HG03045 (cell line): ENCODE measurements at regions not wholly inside any gene's neighbourhood (a gene's known extent, or its start where the extent isn't known, plus 50 kb on each side); places are given as distances from the start of the nearest gene placed in this dataset.

ENCODE experiments used
- ATAC-seq: cut with Tn5 transposase; IDR thresholded peaks from one replicate; pipeline ENCODE4 v1.9.1; 2021; ENCODE audit warnings: mild to moderate bottlenecking, moderate library complexity; ENCODE audit not compliant: unreplicated experiment

- no peak for ATAC-seq
These were observed 526.1 kb downstream of the BRD1 start for GRCh38 chr22:49301398-49302149.

GRCh38 chr22:49300951-49301397 is 526.7 kb downstream of the BRD1 start:
- no peak for ATAC-seq

GRCh38 chr22:49300241-49300640 is 527.4 kb downstream of the BRD1 start:
- no peak for ATAC-seq

- ATAC-seq: no peak
These were observed 527.8 kb downstream of the BRD1 start for GRCh38 chr22:49299821-49300231.

DNA sequence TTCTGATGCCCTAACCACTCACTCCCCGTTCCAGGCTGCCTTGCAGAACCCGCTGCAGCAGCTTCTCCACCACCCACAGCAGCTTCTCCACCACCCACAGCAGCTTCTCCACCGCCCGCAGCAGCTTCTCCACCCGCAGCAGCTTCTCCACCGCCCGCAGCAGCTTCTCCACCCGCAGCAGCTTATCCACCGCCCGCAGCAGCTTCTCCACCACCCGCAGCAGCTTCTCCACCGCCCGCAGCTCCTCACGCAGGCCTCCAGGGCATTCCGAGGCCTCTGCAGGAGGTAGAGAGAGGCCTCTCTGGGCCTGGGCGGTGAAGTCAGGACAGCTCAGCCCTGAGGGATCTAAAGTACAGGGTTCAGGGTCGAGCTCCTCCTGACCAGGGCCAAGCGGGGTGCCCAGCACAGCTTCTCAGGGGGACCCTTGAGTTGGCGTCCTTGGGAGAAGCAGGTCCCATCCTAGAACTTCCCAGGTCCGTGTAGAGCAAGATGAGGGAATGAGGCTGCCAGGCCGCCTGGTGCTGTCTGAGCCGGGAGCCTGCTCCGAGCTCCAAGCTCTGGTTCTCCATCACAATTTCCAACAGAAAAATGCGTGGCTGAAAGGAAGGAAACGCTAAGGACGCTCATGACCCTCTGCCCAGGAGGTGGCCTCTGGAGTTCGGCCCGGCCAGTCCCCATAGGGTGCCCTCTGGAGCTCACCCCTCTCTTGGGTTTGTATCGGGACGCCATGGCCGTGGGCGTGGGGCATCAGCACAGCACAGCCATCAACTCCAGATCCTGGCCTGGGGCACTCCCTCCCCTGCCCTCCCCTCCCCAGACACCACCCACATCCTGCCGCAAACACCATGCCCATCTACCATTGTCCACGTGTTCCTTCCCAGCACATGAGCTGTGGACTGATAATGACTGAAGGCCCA is 528.6 kb downstream of the BRD1 start:
- no peak for ATAC-seq

GRCh38 chr22:49297871-49298721 is 529.6 kb downstream of the BRD1 start:
- ATAC-seq: no peak

DNA sequence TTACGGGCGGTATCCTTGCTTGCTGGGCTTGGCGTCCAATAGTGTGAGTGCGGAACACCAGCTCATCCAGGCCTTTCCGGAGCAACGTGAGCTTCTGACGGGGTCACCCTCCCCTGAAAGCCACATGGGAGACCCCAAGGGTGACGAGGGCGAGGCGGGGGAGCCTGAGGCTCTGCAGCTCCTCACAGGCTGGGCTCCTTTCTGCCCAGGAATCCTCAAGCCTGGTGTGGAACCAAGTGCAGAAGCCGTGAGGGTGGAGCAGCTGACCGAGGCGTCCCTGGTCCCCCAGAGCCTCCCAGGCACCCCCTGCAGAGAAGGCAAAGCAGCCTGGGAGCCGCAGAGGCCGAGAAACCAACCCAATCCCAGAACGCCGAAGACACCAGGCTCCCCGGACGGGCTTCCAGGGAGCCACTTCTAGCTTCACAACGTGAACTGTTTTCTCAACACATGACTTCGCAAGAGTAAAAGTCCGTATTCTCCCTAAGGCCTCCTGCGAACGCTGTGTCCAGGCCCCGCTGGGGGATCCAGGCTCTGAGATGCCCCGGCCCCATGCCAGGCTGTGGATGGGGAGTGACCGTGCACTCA is 530.3 kb downstream of the BRD1 start:
- ATAC-seq: no peak

DNA sequence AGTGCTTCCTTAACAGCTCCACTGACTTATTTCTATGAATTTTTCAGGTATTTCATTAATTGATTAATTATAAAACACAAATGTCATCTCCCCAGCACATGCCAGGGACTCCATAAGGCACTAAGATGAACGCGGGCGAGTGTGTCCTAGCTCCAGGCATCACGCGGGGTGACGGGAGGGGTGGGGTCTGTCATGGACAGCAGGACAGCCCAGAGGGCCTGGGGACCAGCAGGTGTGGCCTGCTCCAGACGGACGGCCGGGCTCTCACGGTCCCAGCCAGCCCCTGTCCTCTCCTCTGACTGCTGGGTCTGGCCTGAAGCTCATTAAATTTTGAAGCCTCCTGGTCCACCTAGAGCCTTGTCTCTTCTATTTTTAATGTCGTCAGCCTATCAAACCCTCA is 531.1 kb downstream of the BRD1 start:
- no peak for ATAC-seq

DNA sequence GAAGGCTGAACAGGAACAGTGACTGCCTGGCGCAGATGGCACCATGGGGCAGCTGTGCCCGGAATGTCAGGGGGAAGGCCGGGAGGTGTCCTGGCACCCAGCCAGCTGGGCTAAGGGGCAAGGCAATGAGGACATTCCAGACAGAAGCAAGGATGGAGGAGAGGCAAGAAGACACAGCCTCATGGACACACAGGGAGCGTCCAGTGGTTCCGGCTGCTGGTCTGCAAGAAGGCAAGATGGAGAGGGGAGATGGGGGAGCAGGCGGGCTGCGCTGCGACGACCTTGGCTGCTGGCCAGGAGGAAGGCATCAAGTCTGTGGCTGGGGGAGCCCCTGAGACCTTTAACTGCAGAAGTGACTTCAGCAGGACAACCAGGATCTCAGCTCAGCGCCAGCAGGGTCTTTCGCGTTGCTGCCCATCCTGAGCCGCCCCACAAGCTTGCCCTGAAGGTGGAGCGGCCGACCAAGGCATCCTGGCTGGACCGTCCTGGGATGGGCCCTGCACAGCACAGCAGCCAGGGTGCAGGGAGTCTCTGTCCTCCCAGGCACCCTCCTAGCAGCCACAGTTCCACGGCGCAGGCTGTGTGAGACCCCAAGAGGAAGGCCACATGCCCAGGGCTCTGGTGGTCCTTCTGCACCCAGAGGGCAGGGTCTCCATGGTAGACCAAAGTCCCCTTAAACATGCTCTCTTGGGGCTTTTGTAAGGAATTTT is 531.7 kb downstream of the BRD1 start:
- no peak for ATAC-seq

GRCh38 chr22:49295465-49295743 is 532.3 kb downstream of the BRD1 start:
- no peak for ATAC-seq

DNA sequence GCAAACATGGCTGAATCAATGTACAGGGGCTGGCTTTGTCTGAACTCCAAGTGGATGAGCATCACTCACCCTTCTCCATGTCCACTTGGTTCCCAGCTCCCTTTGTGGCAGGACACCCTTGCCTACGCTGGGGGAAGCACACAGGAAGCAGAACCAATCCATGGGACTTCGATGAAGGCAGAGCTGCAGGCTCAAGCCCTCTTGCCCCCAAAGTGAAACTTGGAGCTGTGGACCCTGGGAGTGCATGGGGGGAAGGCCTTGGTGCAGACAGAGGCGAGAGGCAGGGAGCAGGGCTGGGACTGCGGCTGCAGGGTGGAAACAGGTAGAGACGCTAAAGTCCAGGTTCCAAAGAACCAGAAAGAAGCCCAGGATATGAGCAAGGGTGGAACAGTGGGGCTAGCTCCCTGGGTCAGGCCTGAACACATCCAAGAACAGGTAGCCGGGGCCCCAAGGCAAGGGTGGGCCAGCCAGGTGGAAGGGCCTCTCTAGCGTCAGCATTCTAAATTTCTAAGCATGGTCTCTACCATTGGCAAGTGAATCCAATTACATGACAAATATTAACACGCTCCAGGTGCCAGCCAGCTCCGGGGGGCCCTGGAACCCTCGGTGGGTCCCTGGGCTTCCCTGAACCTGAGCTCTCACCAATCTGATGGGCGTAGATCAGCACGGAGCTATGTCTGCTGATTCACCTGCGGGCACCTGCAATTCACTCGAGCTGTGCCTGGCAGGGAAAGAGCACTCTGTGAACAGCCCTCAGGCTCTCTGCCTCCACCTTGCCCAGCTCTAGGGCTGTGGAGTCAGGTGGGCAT is 532.8 kb downstream of the BRD1 start:
- ATAC-seq: no peak

GRCh38 chr22:49292909-49293308 is 534.8 kb downstream of the BRD1 start:
- ATAC-seq: no peak

GRCh38 chr22:49291781-49292180 is 535.9 kb downstream of the BRD1 start:
- no peak for ATAC-seq

DNA sequence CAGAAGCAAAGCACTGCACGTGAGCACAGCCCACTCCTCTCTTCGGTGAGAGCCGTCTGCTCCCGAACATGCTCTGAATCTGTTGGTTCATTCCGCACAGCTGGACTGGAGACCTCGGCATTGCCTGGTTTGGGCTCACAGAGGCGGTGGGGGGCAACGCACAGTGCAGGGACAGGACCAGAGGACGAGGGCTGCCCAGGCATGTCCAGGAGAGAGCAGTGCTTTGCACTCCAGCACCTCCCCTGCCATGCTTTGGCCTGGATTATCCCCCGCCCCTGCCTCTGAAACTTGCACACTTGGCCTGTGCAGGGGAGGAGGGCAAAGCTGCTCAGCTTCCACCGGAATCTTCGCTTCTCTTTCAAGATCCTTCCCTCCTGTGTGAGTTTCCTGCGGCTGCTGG is 536.5 kb downstream of the BRD1 start:
- ATAC-seq: no peak

DNA sequence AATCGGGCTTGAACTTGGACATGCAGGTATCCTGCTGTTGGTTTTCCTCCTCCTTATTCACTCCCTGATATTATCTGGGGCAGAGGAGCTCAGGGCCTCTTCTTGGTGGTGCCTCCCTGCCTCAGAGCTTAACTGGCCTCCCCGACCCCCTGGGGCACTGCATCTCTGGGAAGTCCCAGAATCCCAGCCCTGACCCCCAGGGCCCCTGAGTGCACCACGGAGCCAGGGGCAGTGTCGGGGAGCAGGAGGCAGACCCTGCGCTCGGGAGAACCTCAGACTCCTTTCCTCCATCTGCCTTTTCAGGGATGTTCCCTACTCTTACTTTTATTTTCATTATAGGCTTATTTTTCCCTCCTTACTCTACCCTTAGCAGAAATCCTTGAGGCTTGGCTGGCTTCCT is 537.0 kb downstream of the BRD1 start:
- no peak for ATAC-seq

GRCh38 chr22:49289822-49290679 is 537.6 kb downstream of the BRD1 start:
- ATAC-seq: no peak

- no peak for ATAC-seq
These were observed 541.4 kb downstream of the BRD1 start for GRCh38 chr22:49286181-49286760.

DNA sequence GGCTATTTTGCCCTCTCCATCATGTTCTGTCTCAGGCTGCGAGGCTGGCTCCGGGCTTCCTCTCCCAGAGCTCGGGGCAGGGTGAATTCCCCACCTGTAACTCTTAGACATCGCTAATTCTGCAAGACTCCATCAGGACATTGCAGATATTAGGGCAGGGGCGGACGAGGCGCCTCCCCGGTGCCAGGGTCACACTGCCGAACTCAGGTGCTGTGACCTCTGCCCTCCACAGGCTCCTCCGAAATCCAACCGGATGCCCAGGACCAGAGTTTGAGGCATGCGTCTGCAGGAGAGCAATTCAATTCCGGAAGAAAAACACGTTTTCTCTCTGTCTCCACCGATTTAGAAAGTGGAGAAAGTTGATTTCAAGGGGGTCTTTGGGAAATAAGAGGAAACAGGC is 542.7 kb downstream of the BRD1 start:
- ATAC-seq: no peak
